HUES6 (cell line): ENCODE measurements at regions not wholly inside any gene's neighbourhood (a gene's known extent, or its start where the extent isn't known, plus 50 kb on each side); places are given as distances from the start of the nearest gene placed in this dataset.

Source experiments
- H3K27ac ChIP-seq: 2 replicates; pipeline ENCODE4 v1.7.0; 2013; ENCODE audit warnings: low read depth, mild to moderate bottlenecking, low read length, inconsistent platforms
- H3K27me3 ChIP-seq: 2 replicates; pipeline ENCODE4 v1.6.1; 2013; ENCODE audit warnings: low read length; ENCODE audit not compliant: control insufficient read depth, insufficient read depth
- H3K36me3 ChIP-seq: 2 replicates; pipeline ENCODE4 v1.6.1; 2013; ENCODE audit warnings: low read length; ENCODE audit not compliant: control insufficient read depth, insufficient read depth
- H3K4me1 ChIP-seq: 2 replicates; pipeline ENCODE4 v1.6.1; 2013; ENCODE audit warnings: low read length; ENCODE audit not compliant: control insufficient read depth, insufficient read depth
- H3K4me3 ChIP-seq: 2 replicates; pipeline ENCODE4 v1.5.1; 2013; ENCODE audit warnings: low read depth, low read length
- H3K9ac ChIP-seq: one replicate; pipeline ENCODE4 v1.6.1; 2013; ENCODE audit warnings: mild to moderate bottlenecking, low read length
- H3K9me3 ChIP-seq: 2 replicates; pipeline ENCODE4 v1.6.1; 2013; ENCODE audit warnings: low read depth, low read length; ENCODE audit not compliant: control insufficient read depth, insufficient read depth

GRCh38 chr18:50458366-50458765 lies 83.5 kb downstream of the SKA1 start:
- Histone ChIP-seq H3K4me3 (no peak overlapping the region), H3K9ac (no peak overlapping the region), H3K9me3 (no peaks in the 10 kb centered on the region), H3K4me1 (peaks cover 21% of the 10 kb centered on the region; the same call in 1 of the 2 replicates), H3K27ac (no peak overlapping the region), H3K36me3 (no peaks in the 10 kb centered on the region), H3K27me3 (no peaks in the 10 kb centered on the region)

- Histone ChIP-seq H3K9me3 (no peaks in the 10 kb centered on the region), H3K27me3 (no peaks in the 10 kb centered on the region), H3K27ac (no peak overlapping the region), H3K4me3 (no peak overlapping the region), H3K9ac (no peak overlapping the region), H3K36me3 (no peaks in the 10 kb centered on the region), H3K4me1 (peaks cover 21% of the 10 kb centered on the region; the same call in 1 of the 2 replicates)
Observed at GRCh38 chr18:50458796-50459195, 84.0 kb downstream of the SKA1 start.

GRCh38 chr18:50460062-50460461 lies 85.2 kb downstream of the SKA1 start:
- no peak overlapping the region for H3K9ac ChIP-seq
- H3K4me3 ChIP-seq: no peak overlapping the region
- no peak overlapping the region for H3K27ac ChIP-seq
- no peaks in the 10 kb centered on the region for H3K36me3 ChIP-seq
- no peaks in the 10 kb centered on the region for H3K9me3 ChIP-seq
- H3K27me3 ChIP-seq: no peaks in the 10 kb centered on the region
- H3K4me1 ChIP-seq: peaks cover 13% of the 10 kb centered on the region; the same call in 1 of the 2 replicates

DNA sequence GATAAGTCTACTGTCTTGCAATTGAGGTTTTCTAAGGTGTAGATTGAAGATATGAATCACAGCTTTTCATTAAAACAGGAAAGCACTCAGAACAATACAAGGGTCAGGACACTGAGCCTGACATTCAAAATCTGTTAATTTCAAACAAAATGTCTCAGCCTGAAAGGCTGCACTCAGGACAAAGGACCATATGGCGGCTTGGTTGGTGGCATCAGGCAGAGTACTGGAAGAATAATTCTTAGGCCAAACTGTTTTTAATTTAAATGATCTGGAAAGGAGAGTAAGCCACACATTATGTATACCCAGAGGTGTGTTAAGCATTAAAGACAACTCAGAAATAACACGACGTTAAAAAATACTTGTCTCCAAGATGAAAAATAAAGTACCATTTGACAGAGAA lies 85.9 kb downstream of the SKA1 start:
- Histone ChIP-seq H3K4me1 (peaks cover 13% of the 10 kb centered on the region; the same call in 1 of the 2 replicates), H3K27me3 (no peaks in the 10 kb centered on the region), H3K4me3 (no peak overlapping the region), H3K36me3 (no peaks in the 10 kb centered on the region), H3K9ac (no peak overlapping the region), H3K9me3 (no peaks in the 10 kb centered on the region), H3K27ac (no peak overlapping the region)

DNA sequence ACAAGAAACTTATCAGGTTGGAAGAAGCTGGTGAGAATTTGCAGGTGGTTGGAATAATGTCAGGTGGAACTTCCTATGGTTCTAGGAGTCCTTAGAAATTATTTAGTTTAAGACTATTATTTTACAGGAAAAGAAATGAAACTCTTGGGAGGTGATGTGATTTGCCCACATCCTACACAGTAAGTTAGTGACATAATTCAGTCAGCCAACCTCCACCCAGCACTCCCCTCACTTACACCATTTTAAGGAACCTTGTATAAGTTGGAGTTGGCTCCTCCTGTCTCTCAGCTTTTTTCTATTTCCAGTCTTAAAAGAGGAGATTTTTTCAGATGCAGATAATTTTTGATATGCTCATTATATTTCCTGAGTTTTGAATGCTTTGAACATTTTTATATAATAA lies 86.4 kb downstream of the SKA1 start:
- Histone ChIP-seq H3K9ac (no peak overlapping the region), H3K27ac (no peak overlapping the region), H3K36me3 (no peaks in the 10 kb centered on the region), H3K9me3 (no peaks in the 10 kb centered on the region), H3K27me3 (no peaks in the 10 kb centered on the region), H3K4me1 (peaks cover 13% of the 10 kb centered on the region; the same call in 1 of the 2 replicates), H3K4me3 (no peak overlapping the region)

DNA sequence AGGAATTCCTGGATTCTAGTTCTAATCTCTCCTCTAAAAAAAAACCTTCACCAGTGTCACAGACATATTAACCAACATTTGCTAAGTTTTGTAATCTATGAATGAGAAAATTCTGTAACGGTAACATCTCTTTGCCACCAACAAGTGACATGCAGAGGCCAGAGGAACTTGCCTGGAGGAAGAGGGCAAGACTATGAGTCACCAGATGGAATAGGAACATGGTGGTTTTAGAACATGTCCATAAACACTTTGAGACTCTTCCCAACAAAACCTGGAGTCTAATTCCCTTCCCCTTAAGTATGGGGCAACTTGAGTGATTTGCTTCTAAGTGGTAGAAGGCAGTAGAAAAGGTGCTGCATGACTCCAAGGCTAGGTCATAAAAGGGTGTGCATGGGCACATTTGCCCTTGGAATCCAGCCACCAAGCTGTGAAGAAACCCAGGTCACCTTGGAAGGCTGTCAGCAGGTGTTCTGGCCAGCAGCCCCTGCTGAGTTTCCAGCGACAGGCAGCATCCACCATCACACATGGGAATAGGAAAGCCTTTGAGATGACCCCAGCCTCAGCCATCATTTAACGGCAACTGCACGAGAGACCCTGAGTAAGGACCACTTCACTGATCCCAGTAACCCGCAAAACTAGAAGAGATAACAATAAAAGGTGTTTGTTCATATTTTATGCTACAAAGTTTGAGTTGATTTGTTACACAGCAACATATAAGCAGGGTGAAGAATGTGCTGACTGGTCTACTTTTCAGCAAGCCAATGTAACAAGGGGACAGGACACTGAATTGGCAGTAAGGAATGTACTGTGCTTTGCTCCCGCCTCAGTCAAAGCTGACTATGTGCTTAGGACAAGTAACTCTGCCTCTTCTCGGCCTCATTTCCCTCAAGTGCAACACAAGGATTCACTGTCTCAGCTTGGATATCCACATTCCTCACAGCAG lies 90.6 kb downstream of the SKA1 start:
- Histone ChIP-seq H3K27ac (no peak overlapping the region), H3K36me3 (no peaks in the 10 kb centered on the region), H3K27me3 (no peaks in the 10 kb centered on the region), H3K4me1 (no peaks in the 10 kb centered on the region), H3K4me3 (no peak overlapping the region), H3K9ac (no peak overlapping the region), H3K9me3 (no peaks in the 10 kb centered on the region)

DNA sequence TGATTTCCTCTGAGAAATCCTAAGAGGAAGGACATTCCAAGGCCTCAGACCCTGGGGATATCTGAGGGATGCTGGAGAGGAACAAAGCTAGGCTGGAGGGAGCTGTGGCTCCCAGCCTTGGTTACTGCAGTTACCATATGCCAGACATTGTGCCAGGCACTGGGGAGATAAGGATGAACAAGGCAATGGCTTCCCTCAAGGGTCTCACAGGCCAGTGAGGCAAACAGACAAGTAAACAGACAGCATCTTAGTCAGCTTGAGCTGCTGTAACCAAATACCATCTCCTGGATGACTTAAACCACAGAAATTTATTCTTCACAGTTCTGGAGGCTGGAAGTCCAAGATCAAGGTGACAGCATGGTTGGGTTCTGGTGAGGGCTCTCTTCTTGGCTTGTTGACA lies 91.8 kb downstream of the SKA1 start:
- no peak overlapping the region for H3K27ac ChIP-seq
- no peak overlapping the region for H3K9ac ChIP-seq
- no peaks in the 10 kb centered on the region for H3K9me3 ChIP-seq
- H3K4me1 ChIP-seq: no peaks in the 10 kb centered on the region
- no peaks in the 10 kb centered on the region for H3K27me3 ChIP-seq
- H3K36me3 ChIP-seq: no peaks in the 10 kb centered on the region
- H3K4me3 ChIP-seq: no peak overlapping the region

DNA sequence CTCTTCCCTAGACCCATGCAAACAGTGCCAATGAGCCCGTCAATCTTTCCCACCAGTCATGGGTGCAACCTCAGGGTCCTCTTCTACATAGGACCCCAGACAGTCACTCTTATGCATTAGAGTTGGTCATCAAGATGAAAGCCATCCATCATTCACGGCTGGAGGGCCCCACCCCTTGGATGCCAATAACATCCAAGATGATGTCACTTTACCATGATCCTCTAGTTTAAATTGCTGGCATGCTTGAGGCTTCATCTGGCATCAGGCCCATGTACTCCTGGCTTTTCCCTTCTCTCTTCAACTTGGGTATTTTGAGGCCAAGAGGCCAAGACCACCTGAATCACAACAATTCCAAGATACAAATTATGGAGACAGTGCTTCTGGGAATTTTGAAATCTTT lies 91.1 kb upstream of the MAPK4 start:
- H3K27me3 ChIP-seq: no peaks in the 10 kb centered on the region
- H3K4me3 ChIP-seq: no peak overlapping the region
- H3K9me3 ChIP-seq: no peaks in the 10 kb centered on the region
- no peak overlapping the region for H3K9ac ChIP-seq
- no peaks in the 10 kb centered on the region for H3K4me1 ChIP-seq
- H3K27ac ChIP-seq: no peak overlapping the region
- H3K36me3 ChIP-seq: no peaks in the 10 kb centered on the region

- H3K9me3 ChIP-seq: no peaks in the 10 kb centered on the region
- H3K36me3 ChIP-seq: no peaks in the 10 kb centered on the region
- H3K27me3 ChIP-seq: no peaks in the 10 kb centered on the region
- H3K4me3 ChIP-seq: no peak overlapping the region
- H3K27ac ChIP-seq: no peak overlapping the region
- no peaks in the 10 kb centered on the region for H3K4me1 ChIP-seq
- H3K9ac ChIP-seq: no peak overlapping the region
Observed at GRCh38 chr18:50469380-50469781, 90.5 kb upstream of the MAPK4 start.

- Histone ChIP-seq H3K27ac (no peak overlapping the region), H3K36me3 (no peaks in the 10 kb centered on the region), H3K4me3 (no peak overlapping the region), H3K27me3 (no peaks in the 10 kb centered on the region), H3K4me1 (no peaks in the 10 kb centered on the region), H3K9ac (no peak overlapping the region), H3K9me3 (no peaks in the 10 kb centered on the region)
Observed at GRCh38 chr18:50472941-50473340, 86.9 kb upstream of the MAPK4 start.

DNA sequence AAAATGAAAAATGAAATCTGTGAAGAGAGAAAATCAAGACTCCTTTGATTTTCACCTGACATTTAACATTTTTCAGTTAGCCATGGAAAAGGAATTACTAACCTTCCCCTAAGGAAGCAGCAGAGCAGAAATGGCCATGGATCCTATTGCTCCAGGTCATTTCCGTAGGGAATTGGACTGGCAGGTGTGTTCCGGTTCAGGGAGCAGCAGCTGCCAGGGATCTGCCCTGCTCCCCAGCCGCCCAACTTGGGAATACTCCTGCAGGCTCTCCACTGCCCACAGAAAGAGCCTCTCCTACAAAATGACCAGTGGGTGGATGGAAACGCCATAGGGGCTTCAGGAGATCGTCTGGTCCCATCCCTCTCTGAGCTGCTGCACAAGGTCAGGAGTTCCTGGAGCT lies 86.0 kb upstream of the MAPK4 start:
- Histone ChIP-seq H3K4me1 (no peaks in the 10 kb centered on the region), H3K27me3 (no peaks in the 10 kb centered on the region), H3K9me3 (no peaks in the 10 kb centered on the region)

More for the DNA sequence above, 86.0 kb upstream of the MAPK4 start:
- Histone ChIP-seq H3K4me3 (no peak overlapping the region), H3K9ac (no peak overlapping the region), H3K36me3 (no peaks in the 10 kb centered on the region), H3K27ac (no peak overlapping the region)
